AG04449 (cell line): ENCODE measurements at regions not wholly inside any gene's neighbourhood (a gene's known extent, or its start where the extent isn't known, plus 50 kb on each side); places are given as distances from the start of the nearest gene placed in this dataset.

Experiments
- CTCF ChIA-PET: fragments of 350-600 bp; formaldehyde crosslinking; extraction: SDS; loops from one replicate; lab custom pipeline; 2021; ENCODE audit warnings: antibody characterized with exemption; lab: Yijun Ruan, JAX
- POLR2A ChIA-PET: fragments of 400-600, 350-600 bp; formaldehyde crosslinking; extraction: SDS; loops from one replicate; lab custom pipeline; 2020; ENCODE audit warnings: antibody characterized with exemption, inconsistent platforms; lab: Yijun Ruan, JAX
- DNase-seq: peaks from one replicate; pipeline ENCODE4 v3.0.0-alpha.2; 2010; ENCODE audit warnings: low read depth, low spot score
- H3K4me3 ChIP-seq: 2 replicates; pipeline ENCODE4 v1.5.1; 2011; ENCODE audit warnings: low read depth, mild to moderate bottlenecking, control low read depth, low read length
- TF ChIP-seq, protein P1 (sequence below): IDR thresholded peaks from one replicate; pipeline ENCODE4 v1.5.1; 2011; ENCODE audit warnings: mild to moderate bottlenecking, moderate library complexity, low read length, control low read depth, inconsistent platforms; ENCODE audit not compliant: insufficient read depth; ENCODE audit errors: missing control alignments

DNA sequence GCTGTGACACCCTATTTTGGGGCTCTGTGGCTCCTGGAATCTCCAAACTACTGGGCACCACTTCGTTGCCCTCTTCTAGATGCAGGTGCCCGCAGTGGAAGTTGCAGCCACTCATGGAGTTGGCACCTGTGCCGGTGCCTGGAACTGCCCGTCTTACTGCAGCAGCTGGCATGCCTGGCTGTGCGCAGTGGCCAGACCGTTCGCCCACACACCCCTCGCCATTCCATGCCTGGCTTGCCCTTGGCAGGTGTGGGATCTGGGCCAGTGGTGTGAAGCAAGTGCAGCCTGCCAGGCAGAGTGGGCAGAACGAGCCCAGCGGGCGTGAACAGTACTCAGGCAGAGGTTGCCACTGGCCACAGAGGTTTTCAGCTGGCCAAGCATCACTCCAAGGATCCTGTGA, 1286.7 kb downstream of the ROBO1 start:
- CTCF ChIA-PET: no interaction called here
- TF ChIP-seq, protein P1, sequence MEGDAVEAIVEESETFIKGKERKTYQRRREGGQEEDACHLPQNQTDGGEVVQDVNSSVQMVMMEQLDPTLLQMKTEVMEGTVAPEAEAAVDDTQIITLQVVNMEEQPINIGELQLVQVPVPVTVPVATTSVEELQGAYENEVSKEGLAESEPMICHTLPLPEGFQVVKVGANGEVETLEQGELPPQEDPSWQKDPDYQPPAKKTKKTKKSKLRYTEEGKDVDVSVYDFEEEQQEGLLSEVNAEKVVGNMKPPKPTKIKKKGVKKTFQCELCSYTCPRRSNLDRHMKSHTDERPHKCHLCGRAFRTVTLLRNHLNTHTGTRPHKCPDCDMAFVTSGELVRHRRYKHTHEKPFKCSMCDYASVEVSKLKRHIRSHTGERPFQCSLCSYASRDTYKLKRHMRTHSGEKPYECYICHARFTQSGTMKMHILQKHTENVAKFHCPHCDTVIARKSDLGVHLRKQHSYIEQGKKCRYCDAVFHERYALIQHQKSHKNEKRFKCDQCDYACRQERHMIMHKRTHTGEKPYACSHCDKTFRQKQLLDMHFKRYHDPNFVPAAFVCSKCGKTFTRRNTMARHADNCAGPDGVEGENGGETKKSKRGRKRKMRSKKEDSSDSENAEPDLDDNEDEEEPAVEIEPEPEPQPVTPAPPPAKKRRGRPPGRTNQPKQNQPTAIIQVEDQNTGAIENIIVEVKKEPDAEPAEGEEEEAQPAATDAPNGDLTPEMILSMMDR: no peak
- DNase-seq: no peak
- POLR2A ChIA-PET: no interaction called here
- H3K4me3 ChIP-seq: no peak overlapping the region

DNA sequence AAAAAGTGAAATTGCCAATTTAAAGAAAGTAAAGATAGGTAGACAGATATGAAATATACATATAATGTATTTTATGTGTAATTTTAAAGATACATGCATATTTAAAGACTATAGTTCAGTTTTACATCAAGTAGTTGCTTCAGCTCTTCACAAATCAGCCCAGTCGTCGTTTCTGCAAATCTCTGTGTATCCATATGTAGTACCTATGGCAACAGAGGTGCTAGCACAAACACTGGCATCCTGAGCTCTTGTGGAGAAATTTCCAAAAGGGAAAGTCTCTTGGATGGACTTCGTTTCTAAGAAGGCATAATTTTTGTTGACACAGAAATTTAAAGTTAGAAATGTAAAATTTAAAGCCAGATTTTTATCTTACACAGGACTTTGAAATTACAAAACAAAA, 1284.7 kb downstream of the ROBO1 start:
- H3K4me3 ChIP-seq: no peak overlapping the region
- no peak for DNase-seq
- TF ChIP-seq, protein P1: no peak
- ChIA-PET POLR2A (no interaction called here), CTCF (no interaction called here)

DNA sequence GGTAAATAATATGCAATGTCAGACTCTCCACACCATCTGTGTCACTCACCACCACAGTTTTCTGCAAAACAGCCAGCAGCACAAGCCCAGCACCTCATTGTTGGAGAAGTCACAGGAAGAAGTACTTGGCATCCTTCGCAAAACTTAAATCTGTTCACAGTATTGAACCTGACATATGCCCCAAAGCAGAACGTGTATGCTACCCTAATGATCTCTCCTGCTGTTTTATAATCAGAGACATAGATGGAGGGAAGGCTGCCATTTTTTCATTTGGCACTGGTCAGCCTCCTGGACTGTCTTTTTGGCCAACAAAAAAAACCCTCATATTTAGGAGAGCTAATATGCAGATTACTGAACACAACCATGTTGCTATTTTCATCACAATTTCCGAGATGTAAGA, 1272.9 kb downstream of the ROBO1 start:
- no peak for DNase-seq
- ChIA-PET CTCF (no interaction called here), POLR2A (no interaction called here)
- H3K4me3 ChIP-seq: no peak overlapping the region
- TF ChIP-seq, protein P1: no peak

DNA sequence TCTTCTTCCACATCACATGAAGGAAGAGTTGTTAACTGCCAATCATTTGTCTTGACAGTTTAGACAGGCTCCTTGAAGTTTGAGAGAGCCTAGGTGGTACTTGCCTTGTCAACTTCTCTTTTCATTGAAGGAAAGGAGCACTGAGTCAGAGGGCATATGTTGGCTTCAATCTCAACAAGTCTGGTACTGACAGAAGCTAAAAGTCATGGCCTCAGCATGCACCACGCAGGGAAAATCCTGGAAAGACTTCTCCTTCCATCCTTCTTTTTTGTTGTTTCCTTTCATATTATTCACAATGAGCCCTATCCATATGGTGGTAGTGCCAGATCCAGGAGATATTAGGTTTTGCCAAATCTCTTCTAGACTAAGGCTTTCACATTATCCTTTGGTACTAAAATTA, 1272.5 kb downstream of the ROBO1 start:
- no peak overlapping the region for H3K4me3 ChIP-seq
- ChIA-PET POLR2A (no interaction called here), CTCF (no interaction called here)
- TF ChIP-seq, protein P1: no peak
- no peak for DNase-seq

DNA sequence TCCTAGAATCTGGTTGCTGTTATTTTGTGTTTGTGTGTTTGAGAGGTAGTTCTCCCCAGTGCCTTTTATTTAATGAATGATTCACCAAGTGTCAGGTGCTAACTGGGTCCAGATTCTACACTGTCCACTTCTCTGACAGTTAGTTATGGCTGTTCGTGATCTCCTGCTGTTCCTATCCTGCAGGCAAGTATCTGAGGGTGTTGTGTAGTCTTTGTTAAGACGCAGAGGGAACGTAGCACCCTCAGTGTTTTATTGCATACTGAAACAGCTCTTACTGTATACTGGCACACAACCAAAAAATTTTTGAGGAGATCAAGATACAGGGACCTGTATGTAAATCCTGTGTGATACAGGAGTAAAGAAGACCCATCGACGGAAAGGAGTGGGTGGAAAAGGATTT, 1271.3 kb downstream of the ROBO1 start:
- POLR2A ChIA-PET: no interaction called here
- H3K4me3 ChIP-seq: no peak overlapping the region
- CTCF ChIA-PET: no interaction called here
- DNase-seq: no peak
- TF ChIP-seq, protein P1: no peak

DNA sequence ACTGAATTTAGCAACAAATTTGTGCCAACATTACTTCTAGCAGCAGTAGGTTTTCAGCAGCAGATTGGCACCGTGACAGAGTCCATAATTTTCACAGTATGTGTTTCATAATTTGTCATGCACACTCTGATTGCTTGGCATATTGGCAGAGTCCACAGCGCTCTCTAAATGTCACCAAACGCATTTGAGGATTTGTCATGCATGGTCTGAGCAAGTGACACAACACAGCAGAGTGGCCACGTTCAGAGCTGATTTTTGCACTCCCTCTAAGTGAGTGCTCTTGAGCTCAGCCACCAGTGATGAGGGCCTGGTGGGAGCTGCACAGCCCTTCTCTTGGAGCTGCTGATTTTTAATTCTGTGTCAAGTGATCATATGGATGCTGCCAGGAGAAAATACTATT, 1270.8 kb downstream of the ROBO1 start:
- TF ChIP-seq, protein P1: no peak
- ChIA-PET POLR2A (no interaction called here), CTCF (no interaction called here)
- H3K4me3 ChIP-seq: no peak overlapping the region
- DNase-seq: no peak

DNA sequence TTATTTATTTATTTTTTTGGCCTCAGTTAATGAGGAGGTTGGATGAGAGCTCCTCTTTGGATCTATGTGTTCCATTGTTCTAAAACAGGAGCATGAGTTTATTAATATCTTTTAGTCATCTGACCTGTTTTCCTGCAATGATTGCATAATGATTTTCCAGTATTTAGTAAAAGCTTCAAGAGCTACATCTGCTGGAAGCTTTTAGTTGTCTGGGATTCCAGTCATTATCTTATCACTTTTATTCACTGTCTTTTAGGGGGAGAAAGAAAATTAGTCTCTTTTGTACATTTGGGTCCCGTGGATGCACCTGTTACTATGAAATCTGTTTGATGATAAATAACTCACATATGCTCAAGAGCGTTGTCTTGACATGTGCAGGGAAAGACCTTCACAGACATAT, 1270.0 kb downstream of the ROBO1 start:
- CTCF ChIA-PET: no interaction called here
- TF ChIP-seq, protein P1: no peak
- no peak for DNase-seq
- no peak overlapping the region for H3K4me3 ChIP-seq
- POLR2A ChIA-PET: no interaction called here
